LNCAP (cell line): ENCODE measurements at regions not wholly inside any gene's neighbourhood (a gene's known extent, or its start where the extent isn't known, plus 50 kb on each side); places are given as distances from the start of the nearest gene placed in this dataset.

Source experiments
- TF ChIP-seq, protein P1 (sequence below): fragments of 450-650 bp; IDR thresholded peaks from 2 replicates; pipeline ENCODE4 v1.5.1; 2017; ENCODE audit warnings: mild to moderate bottlenecking

DNA sequence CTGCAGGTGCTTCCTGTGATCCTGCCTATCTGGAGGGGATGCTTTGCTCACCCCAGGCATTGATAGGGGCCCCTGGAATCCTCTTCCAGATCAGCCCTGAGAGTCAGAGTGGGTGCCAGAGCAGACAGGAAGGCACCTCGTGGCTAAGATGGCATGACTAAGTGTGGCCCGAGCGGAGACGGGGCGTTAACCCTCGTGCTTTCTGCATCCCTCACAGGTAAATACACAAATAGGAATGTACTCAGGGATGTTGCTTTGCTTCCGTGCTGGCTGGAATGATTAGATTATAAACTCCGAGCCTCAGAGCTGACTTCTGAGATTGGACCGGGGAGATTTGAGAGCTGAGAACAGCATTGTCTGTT is 312.7 kb upstream of the B3GAT1 start:
- TF ChIP-seq, protein P1, sequence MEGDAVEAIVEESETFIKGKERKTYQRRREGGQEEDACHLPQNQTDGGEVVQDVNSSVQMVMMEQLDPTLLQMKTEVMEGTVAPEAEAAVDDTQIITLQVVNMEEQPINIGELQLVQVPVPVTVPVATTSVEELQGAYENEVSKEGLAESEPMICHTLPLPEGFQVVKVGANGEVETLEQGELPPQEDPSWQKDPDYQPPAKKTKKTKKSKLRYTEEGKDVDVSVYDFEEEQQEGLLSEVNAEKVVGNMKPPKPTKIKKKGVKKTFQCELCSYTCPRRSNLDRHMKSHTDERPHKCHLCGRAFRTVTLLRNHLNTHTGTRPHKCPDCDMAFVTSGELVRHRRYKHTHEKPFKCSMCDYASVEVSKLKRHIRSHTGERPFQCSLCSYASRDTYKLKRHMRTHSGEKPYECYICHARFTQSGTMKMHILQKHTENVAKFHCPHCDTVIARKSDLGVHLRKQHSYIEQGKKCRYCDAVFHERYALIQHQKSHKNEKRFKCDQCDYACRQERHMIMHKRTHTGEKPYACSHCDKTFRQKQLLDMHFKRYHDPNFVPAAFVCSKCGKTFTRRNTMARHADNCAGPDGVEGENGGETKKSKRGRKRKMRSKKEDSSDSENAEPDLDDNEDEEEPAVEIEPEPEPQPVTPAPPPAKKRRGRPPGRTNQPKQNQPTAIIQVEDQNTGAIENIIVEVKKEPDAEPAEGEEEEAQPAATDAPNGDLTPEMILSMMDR, result no peak

DNA sequence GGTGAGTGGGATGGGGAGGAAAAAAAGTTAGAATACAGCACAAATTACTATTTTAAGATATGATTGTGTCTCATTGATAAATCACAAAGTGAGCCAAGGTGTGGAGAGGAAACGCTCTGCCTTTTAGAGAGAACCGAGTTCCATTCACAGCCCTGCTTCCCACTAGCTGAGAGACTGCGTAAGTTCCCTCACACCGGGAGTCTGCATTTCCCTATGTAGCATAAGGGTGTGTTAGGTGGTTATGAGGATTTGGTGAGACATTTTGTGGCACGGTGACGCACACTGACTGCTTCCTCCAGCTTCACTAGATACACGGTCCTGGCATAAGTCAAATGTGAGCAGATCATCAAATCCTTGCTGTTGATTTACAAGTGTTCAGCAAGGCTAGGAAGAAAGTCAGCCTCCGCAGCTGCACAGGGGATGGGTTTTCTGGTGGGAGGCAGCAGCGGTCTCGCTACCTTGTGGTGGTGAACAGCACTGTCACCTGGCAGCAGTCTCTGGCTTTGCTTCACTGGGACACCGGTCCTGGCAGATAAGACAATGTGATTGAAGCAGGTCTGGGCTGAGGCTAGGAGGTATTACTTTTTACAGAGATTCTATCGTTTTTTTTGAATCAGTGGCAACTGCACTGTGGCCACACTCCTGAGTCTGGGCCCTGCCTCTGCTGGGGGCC is 312.2 kb upstream of the B3GAT1 start:
- TF ChIP-seq, protein P1, result no peak

DNA sequence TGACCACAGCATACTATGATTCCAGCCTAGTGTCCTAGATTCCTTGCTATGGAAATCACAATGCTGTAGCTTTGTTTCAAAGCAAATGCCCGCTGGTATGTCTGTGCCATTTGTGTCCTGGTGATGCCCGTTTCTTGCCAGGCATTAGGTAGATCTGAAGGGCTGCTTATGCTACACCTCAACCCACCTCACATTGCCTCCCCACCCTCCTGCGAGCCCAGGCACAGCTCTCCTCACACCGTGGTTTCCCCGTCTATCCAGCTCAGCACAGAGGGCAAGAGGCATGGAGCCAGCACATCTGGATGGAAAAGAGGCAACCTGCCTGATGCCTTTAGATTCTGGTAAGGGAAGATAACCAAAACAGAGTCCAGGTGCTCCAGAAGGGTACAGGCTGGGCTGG is 307.4 kb upstream of the B3GAT1 start:
- TF ChIP-seq, protein P1, result no peak

DNA sequence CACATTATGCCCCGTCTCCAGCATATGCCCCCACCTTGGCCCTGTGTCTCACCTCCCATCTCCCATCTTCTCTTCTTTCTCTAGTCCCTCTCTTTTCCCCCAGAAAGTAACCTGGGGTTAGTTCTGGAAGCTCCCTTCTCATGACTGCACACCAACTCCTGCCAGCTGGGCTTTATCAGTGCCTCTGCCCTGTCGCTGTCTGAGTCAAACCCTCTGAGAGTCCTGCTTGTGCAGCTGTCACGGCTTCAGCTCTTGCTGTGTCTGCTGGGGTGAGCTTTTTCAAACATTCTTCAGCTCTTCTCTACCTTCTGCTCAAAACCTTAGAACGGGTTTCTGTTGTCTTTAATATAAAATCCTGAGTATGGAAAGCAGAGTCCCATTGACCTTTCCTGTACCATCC is 304.5 kb upstream of the B3GAT1 start:
- TF ChIP-seq, protein P1, result no peak

DNA sequence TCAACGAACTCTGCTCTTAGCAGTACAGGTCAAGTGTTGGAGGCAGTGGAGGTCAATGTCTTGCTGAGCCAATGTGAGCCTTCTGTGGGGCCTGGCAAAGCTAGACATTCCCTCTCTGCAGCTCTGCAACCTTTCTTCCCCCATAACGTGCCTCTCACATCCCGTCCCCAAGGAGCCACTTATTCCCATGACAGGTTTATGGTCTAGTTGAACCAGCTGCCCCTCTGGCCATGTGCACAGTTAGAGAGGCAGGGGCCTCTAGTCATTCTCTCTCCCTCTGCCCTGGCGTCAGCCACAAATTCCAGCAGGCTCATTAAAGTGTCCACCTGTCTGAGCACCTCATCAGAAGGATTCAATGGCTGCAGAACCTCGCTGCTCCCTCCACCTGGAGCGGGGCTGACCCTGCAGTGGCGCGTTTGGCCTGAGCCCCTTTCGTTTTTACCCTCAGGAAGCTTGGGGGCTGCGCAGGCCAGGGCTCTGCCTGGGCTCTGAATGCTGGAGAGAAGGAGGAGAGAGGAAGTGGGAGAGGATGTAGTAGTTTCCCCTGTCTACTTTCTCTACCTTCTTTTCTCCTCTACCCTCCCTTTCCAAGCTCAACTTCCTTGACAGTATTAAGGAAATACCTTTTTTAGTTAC is 302.1 kb upstream of the B3GAT1 start:
- TF ChIP-seq, protein P1, result no peak

DNA sequence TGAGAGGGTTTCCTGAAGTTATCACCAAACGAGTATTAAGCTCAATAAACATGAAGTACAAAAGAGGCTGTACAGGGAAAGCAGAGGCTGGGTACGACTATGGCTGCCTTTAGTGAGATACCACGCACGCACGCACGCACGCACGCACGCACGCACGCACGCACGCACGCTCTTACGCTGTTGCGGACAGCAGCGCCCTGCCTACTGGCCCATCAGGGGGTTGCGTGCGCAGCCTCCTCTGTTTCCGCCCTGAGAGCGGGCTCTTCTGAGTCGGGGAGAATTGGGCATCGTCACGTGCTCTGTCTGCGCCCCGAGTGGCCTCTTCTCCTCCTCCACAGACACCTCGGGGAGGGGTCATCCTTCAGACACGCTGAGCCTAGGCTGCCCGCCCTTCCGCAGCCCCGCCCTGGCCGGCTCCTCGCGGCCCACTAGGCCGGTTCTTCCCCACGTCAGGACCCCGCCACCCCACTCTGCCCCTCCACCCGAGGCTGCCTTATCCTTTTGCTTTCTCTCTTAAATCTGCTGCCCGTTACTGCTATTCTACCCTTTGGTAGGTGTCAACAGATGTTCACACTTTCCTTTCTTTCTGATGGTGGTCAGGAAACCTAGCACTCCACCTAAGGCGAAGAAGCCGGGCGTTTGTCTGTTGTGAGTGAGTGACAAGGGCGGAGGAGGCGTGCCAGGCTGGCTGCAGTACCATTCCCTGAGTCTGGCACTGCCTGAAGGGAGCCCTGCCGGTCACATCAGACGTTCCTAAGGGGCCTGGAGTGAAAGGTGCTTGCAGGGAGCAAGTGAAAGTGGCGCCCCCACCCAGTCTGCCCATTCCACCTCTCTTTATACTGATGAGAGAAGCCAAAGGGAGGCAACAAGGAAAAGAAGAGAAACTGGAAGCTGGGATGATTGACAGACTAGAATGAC is 300.4 kb upstream of the B3GAT1 start:
- TF ChIP-seq, protein P1, result no peak

DNA sequence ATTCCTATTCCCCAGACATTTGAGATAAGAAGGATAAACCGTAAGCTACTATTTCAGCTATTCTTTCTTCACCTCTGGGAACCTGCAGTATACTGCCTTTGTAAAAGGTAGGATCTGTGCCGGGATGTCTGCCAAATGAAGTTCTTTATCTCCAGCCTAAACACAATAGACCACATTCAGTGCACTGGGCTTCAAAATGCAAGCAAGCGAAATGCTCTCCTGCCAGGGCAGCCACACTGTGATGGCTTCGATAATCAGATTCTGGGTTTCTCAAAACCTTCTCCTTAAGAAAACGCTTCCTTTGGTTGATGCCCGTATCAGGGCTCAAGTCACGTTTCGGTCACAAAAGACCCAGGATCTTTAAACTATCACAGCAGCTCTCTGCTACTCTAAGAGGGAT is 299.5 kb upstream of the B3GAT1 start:
- TF ChIP-seq, protein P1, result no peak
